Skin of body (tissue), 1 donor: ENCODE measurements at regions not wholly inside any gene's neighbourhood (a gene's known extent, or its start where the extent isn't known, plus 50 kb on each side); places are given as distances from the start of the nearest gene placed in this dataset.
"Not testable (repeated sequence)": the region's sequence is repeated elsewhere in the genome, so short reads cannot be mapped to it uniquely, and the experiment has no call there.

Experiments
- DNase-seq: peaks from one replicate; lab custom pipeline; 2025; lab: John Stamatoyannopoulos, UW

GRCh38 chr7:24434972-24435371 lies 138.3 kb upstream of the PALS2 start:
- DNase-seq = no peak

- DNase-seq = no peak
These were observed 136.9 kb upstream of the PALS2 start for GRCh38 chr7:24436131-24436920.

- no peak for DNase-seq
These were observed 135.0 kb upstream of the PALS2 start for GRCh38 chr7:24438232-24438631.

GRCh38 chr7:24439104-24439503 lies 134.1 kb upstream of the PALS2 start:
- not testable (repeated sequence) for DNase-seq

GRCh38 chr7:24440892-24441291 lies 132.4 kb upstream of the PALS2 start:
- DNase-seq = no peak

GRCh38 chr7:24441314-24442027 lies 131.8 kb upstream of the PALS2 start:
- DNase-seq = no peak

- no peak for DNase-seq
These were observed 131.0 kb upstream of the PALS2 start for GRCh38 chr7:24442170-24442777.

GRCh38 chr7:24444666-24445440 lies 128.4 kb upstream of the PALS2 start:
- DNase-seq = no peak

- DNase-seq = no peak
These were observed 125.2 kb upstream of the PALS2 start for GRCh38 chr7:24448038-24448437.

- not testable (repeated sequence) for DNase-seq
These were observed 123.8 kb upstream of the PALS2 start for GRCh38 chr7:24449416-24449815.

- no peak for DNase-seq
These were observed 117.3 kb upstream of the PALS2 start for GRCh38 chr7:24455813-24456525.

GRCh38 chr7:24456526-24457218 lies 116.6 kb upstream of the PALS2 start:
- no peak for DNase-seq

GRCh38 chr7:24457219-24457558 lies 116.1 kb upstream of the PALS2 start:
- no peak for DNase-seq

GRCh38 chr7:24462117-24462516 lies 111.1 kb upstream of the PALS2 start:
- DNase-seq = no peak

- no peak for DNase-seq
These were observed 110.3 kb upstream of the PALS2 start for GRCh38 chr7:24462984-24463383.

- no peak for DNase-seq
These were observed 109.8 kb upstream of the PALS2 start for GRCh38 chr7:24463474-24463873.

GRCh38 chr7:24464861-24465260 lies 108.4 kb upstream of the PALS2 start:
- DNase-seq = no peak

GRCh38 chr7:24466168-24466768 lies 107.0 kb upstream of the PALS2 start:
- DNase-seq = no peak

GRCh38 chr7:24469118-24469517 lies 104.1 kb upstream of the PALS2 start:
- DNase-seq = no peak

GRCh38 chr7:24472093-24472492 lies 101.2 kb upstream of the PALS2 start:
- no peak for DNase-seq
